ENCODE measurements at regions not wholly inside any gene's neighbourhood (a gene's known extent, or its start where the extent isn't known, plus 50 kb on each side); places are given as distances from the start of the nearest gene placed in this dataset.

DNA sequence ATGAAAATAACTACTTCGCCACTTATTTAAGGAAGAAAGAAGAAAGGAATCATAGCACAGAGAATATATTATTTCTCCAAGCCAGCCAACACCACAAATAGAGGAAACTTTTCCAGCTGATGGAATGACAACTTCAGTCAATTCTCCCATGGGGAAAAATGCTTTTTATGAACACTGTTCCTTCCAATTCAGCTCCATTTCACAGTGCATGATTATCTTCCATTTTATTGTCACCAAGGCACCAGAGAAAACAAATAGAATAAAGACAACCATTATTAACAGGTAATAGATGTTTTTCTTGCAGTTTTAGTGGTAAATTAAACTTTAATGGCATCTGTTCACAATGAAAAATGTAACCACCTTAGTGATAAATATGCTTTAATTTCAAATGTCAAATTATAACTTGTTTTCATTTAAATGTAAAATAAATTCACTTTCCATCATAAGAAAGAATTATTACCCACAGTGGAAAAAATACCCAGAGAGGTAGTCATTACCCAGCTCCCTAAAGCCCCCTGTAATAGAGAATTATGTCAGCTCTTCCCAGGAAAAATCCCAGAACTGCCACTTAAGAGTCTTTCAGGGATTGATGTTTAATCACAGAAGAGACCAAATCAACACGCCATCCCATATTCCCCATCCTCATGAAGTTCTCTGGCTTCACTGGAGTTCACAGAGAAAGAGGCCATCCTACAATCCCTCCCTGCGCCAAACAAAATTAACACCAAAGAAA is 828.3 kb upstream of the TMEM132C start:
- no peak overlapping the region for H3K4me3 ChIP-seq (ENCODE audit: low read depth, low read length)
- DNase-seq (ENCODE audit: low read depth), result no peak
- TF ChIP-seq, protein P1, sequence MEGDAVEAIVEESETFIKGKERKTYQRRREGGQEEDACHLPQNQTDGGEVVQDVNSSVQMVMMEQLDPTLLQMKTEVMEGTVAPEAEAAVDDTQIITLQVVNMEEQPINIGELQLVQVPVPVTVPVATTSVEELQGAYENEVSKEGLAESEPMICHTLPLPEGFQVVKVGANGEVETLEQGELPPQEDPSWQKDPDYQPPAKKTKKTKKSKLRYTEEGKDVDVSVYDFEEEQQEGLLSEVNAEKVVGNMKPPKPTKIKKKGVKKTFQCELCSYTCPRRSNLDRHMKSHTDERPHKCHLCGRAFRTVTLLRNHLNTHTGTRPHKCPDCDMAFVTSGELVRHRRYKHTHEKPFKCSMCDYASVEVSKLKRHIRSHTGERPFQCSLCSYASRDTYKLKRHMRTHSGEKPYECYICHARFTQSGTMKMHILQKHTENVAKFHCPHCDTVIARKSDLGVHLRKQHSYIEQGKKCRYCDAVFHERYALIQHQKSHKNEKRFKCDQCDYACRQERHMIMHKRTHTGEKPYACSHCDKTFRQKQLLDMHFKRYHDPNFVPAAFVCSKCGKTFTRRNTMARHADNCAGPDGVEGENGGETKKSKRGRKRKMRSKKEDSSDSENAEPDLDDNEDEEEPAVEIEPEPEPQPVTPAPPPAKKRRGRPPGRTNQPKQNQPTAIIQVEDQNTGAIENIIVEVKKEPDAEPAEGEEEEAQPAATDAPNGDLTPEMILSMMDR (IDR thresholded peaks at IDR 0.05; ENCODE audit: insufficient read depth, low read length), result no peak

DNA sequence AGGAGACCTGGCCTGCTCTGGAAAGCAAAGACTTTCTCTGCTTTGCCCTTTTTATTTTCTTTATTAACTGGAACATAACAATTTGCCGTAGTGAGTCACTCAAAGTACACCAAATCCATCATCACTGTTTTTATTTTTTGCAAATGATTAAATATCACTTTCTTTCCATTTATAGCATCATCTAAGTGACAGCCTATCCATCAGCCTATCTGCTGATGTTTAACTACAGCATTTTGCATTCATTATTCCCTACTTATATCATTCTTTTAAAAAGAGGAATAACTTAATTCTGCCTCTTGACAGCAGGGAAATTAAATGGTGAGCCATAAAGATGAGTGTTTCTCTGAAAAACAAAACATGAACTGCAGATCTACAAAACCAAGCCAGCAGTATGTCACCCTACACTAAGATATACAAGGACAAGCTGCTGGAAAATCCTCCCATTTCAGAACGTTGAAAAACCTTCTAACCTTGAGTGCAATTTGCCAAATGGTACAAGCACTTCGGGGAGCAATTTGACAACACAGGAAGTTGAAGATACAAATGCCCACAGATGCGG is 821.3 kb upstream of the TMEM132C start:
- TF ChIP-seq, protein P1 (IDR thresholded peaks at IDR 0.05; ENCODE audit: insufficient read depth, low read length), result no peak
- no peak for DNase-seq (ENCODE audit: low read depth)
- H3K4me3 ChIP-seq (ENCODE audit: low read depth, low read length), result no peak overlapping the region

DNA sequence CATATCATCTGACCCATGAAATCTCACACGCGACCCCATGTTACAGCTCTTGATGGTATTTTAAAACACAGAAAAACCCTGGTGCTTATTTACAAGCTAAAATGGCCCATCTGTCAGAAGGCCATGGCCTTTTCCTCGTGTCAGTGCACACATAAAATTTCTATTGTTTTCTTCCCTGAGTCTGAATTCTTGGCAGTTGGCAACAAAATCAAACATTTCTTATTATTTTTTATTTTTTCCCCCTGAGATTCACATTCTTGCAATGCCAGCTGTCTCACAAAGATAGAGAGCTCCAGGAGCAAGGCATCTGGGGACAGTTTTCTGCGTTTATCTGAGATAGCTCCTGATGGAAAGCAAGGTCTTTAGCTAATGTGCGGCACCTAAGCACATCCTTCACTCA is 818.1 kb upstream of the TMEM132C start:
- DNase-seq (ENCODE audit: low read depth), result no peak
- TF ChIP-seq, protein P1 (IDR thresholded peaks at IDR 0.05; ENCODE audit: insufficient read depth, low read length), result no peak
- no peak overlapping the region for H3K4me3 ChIP-seq (ENCODE audit: low read depth, low read length)

DNA sequence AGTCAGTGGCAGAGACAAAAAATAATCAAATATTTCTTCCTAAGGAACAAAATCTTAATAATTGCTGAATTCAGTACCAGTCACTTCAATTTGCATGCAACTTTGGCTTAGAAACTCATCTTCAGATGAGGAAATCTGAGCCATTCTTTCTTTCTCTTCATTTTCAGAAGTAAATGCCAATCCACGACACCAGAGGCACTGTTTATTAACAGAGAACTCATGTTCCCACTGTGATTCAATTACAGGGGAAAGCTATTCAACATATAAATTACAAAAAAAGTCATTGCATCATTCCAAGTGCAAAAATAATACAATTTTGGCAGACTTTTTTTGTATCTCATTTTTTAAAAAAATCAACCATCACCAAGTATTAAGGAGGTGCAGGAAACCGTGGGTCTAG is 816.1 kb upstream of the TMEM132C start:
- TF ChIP-seq, protein P1 (IDR thresholded peaks at IDR 0.05; ENCODE audit: insufficient read depth, low read length), result no peak
- DNase-seq (ENCODE audit: low read depth), result no peak
- H3K4me3 ChIP-seq (ENCODE audit: low read depth, low read length), result no peak overlapping the region

DNA sequence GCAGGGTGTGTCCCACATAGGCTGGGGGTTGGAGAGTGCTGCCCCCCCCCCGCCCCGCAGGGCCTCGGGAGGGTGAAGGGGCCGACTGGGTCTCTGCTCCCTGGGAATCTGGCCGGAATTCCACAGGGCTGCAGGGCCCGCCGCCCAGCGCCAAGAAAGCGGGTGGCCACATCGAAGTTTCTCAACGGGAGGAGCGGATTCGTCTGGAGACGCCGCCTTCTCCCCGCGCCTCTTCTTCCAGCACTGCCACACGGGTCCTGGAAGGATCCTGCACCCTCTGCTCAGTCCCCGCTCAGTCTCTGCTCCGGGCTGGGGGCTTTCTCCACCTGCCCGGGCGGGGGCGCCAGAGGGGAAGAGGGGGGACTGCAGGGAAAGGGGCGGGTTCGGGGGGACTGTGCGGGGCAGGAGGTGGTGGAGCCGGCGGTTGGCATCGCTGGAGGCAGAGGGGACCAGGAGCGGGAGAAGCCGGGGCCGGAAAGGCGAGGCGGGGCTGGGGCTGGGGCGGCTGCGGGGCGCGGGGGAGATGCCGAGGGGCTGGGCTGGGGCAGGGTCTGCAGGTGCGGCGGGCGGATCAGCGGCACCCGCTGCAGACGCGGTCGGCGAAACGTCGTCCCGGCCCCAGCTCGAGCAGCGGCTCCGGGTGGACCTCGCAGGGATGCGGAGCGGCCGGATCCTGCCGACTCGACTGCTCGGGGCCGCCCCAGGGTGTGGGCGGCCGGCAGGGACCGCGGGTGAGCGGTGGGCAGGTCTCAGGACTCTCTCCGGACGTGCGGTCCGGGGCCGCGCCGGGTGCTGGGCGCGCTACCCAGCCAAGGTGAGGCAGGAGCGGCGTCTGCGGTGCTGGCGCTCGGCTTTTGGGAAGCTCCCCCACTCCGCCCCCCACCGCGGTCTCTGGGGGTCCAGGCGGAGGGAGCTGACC is 811.4 kb upstream of the TMEM132C start:
- TF ChIP-seq, protein P1 (IDR thresholded peaks at IDR 0.05; ENCODE audit: insufficient read depth, low read length), result no peak
- DNase-seq (ENCODE audit: low read depth), result no peak
- peak overlapping the region; percentile 37 for H3K4me3 ChIP-seq (ENCODE audit: low read depth, low read length)

DNA sequence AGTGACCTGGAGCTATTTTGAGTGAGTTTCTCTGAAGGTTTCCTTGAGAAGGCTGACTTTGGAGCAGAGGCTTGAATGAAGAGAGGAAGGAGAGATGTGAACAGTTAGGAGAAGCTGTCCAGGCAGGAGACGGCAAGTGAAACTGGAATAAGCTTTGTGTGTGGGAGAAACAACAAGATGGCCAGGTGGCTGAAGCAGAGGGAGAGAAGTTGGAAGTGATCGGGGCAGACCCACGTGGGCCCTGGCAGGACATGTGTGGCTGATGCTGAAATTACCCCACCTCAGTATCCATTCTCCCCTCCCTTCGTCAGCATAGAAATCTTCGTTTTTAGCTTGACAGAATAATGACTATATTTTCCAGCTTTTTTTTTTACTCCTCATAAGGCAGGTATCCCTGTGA is 809.2 kb upstream of the TMEM132C start:
- DNase-seq (ENCODE audit: low read depth), result no peak
- TF ChIP-seq, protein P1 (IDR thresholded peaks at IDR 0.05; ENCODE audit: insufficient read depth, low read length), result no peak
- H3K4me3 ChIP-seq (ENCODE audit: low read depth, low read length), result no peak overlapping the region

All from fibroblast of the aortic adventitia (primary cell).